Anterior cingulate cortex (tissue), 58 donors: ENCODE measurements at regions not wholly inside any gene's neighbourhood (a gene's known extent, or its start where the extent isn't known, plus 50 kb on each side); places are given as distances from the start of the nearest gene placed in this dataset.

ENCODE experiments used
- DNase-seq, 58 donors: peaks; one replicate each; lab custom pipeline; 2025; lab: John Stamatoyannopoulos, UW

- no peak for DNase-seq
Measured at GRCh38 chr13:104900191-104900817, 1635.2 kb downstream of the EFNB2 start.

GRCh38 chr13:104898484-104898883 is 1637.0 kb downstream of the EFNB2 start:
- no peak for DNase-seq

GRCh38 chr13:104895521-104895920 is 1639.9 kb downstream of the EFNB2 start:
- DNase-seq = no peak

- DNase-seq = no peak
Measured at GRCh38 chr13:104875038-104875754, 1660.3 kb downstream of the EFNB2 start.

- no peak for DNase-seq
Measured at GRCh38 chr13:104872153-104872552, 1663.3 kb downstream of the EFNB2 start.

GRCh38 chr13:104871456-104871855 is 1664.0 kb downstream of the EFNB2 start:
- DNase-seq = no peak

- DNase-seq = no peak
Measured at GRCh38 chr13:104869501-104869900, 1666.0 kb downstream of the EFNB2 start.

GRCh38 chr13:104868806-104869205 is 1666.7 kb downstream of the EFNB2 start:
- DNase-seq = no peak

- no peak for DNase-seq
Measured at GRCh38 chr13:104855581-104855980, 1679.9 kb downstream of the EFNB2 start.

GRCh38 chr13:104854698-104855097 is 1680.8 kb downstream of the EFNB2 start:
- DNase-seq = no peak

GRCh38 chr13:104854007-104854406 is 1681.5 kb downstream of the EFNB2 start:
- no peak for DNase-seq

GRCh38 chr13:104847922-104848321 is 1687.5 kb downstream of the EFNB2 start:
- no peak for DNase-seq

- no peak for DNase-seq
Measured at GRCh38 chr13:104843401-104843800, 1692.1 kb downstream of the EFNB2 start.

- DNase-seq = no peak
Measured at GRCh38 chr13:104841110-104841509, 1694.4 kb downstream of the EFNB2 start.

GRCh38 chr13:104837756-104838155 is 1697.7 kb downstream of the EFNB2 start:
- DNase-seq = no peak

GRCh38 chr13:104833221-104833620 is 1702.2 kb downstream of the EFNB2 start:
- no peak for DNase-seq

GRCh38 chr13:104832231-104832630 is 1703.2 kb downstream of the EFNB2 start:
- no peak for DNase-seq

- no peak for DNase-seq
Measured at GRCh38 chr13:104831831-104832230, 1703.6 kb downstream of the EFNB2 start.

- DNase-seq = no peak
Measured at GRCh38 chr13:104823709-104824108, 1711.8 kb downstream of the EFNB2 start.

- no peak for DNase-seq
Measured at GRCh38 chr13:104823071-104823470, 1712.4 kb downstream of the EFNB2 start.

GRCh38 chr13:104817271-104817670 is 1718.2 kb downstream of the EFNB2 start:
- no peak for DNase-seq

- DNase-seq = no peak
Measured at GRCh38 chr13:104816726-104817125, 1718.7 kb downstream of the EFNB2 start.
